Vagina (tissue), 2 donors: ENCODE measurements at regions not wholly inside any gene's neighbourhood (a gene's known extent, or its start where the extent isn't known, plus 50 kb on each side); places are given as distances from the start of the nearest gene placed in this dataset.

ENCODE experiments used
- CTCF ChIP-seq, 3 experiments: fragments of 450-650 bp in 2 of 3; fragments of 200-600 bp in 1 of 3; sonication (generic) in 1 of 3; IDR thresholded peaks; one replicate each; pipeline ENCODE4 v1.5.1; 2017 to 2019; ENCODE audit warnings: antibody characterized with exemption in 3 of 3, mild to moderate bottlenecking in 2 of 3, moderate library complexity in 2 of 3
- POLR2A ChIP-seq, 2 donors: fragments of 450-650 bp; IDR thresholded peaks; one replicate each; pipeline ENCODE4 v1.6.1; 2017; ENCODE audit warnings: antibody characterized with exemption in 2 of 2, mild to moderate bottlenecking in 2 of 2, moderate library complexity in 2 of 2
- POLR2AphosphoS5 ChIP-seq, 2 donors: sonication (generic); formaldehyde crosslinking; IDR thresholded peaks; one replicate each; pipeline ENCODE4 v1.9.0; 2017; ENCODE audit warnings: antibody characterized with exemption in 2 of 2, mild to moderate bottlenecking in 2 of 2, low read depth in 1 of 2; ENCODE audit not compliant: insufficient read depth in 1 of 2

GRCh38 chr13:44750630-44751029 lies 174.5 kb upstream of the TSC22D1 start:
- TF ChIP-seq POLR2A (IDR thresholded peaks at IDR 0.05): no peak
- TF ChIP-seq CTCF (IDR thresholded peaks at IDR 0.05): no peak
- no peak for TF ChIP-seq POLR2AphosphoS5 (IDR thresholded peaks at IDR 0.05; ENCODE audit: insufficient read depth in 1 of 2, low read depth in 1 of 2)
